Breast epithelium (tissue), 3 donors: ENCODE measurements at regions not wholly inside any gene's neighbourhood (a gene's known extent, or its start where the extent isn't known, plus 50 kb on each side); places are given as distances from the start of the nearest gene placed in this dataset.

Experiments
- CTCF ChIP-seq, 3 donors: fragments of 450-650 bp; IDR thresholded peaks; one replicate each; pipeline ENCODE4 v1.5.1; 2016 to 2017; ENCODE audit warnings: antibody characterized with exemption in 3 of 3, mild to moderate bottlenecking in 3 of 3, moderate library complexity in 3 of 3
- POLR2A ChIP-seq: fragments of 450-650 bp; IDR thresholded peaks from one replicate; pipeline ENCODE4 v1.6.1; 2016; ENCODE audit warnings: antibody characterized with exemption, mild to moderate bottlenecking, moderate library complexity

DNA sequence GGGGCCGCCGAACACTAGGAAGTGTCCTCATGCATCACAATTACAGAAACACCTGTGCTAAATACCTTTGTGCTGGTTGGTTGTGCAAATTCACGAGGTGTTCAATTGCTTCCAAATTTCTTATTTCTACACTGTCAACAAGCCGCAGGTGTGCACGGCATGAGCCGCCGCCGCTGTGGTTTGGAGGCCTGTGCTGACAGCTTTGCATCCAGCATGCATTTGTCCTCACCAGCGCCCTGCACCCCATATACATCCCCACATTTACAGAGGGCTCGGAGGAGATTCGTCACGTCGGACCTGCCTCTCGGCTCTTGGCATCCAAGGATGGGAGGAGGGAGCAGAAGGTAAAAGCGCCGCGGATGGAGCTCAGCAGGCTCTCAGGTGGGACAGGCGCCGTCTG, 305.3 kb upstream of the MKI67 start:
- no peak for TF ChIP-seq CTCF (IDR thresholded peaks at IDR 0.05)
- TF ChIP-seq POLR2A, result no peak
